ENCODE measurements at regions not wholly inside any gene's neighbourhood (a gene's known extent, or its start where the extent isn't known, plus 50 kb on each side); places are given as distances from the start of the nearest gene placed in this dataset.

DNA sequence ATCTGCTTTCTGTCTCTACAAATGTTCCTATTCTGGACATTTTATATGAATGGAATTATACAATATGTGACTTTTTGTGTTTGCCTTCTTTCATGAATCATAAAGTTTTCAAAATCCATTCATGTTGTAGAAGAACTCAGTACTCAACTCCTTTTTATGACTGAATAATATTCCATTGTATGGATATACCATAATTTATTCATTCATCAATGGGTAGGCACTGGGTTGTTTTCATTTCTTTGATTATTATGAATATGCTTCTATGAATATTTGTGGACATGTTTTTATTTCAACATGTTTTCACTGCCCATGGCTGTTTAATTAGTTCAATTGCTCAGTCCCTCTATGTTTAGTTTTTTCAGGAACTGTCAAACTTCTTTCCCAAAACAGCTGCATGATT, 76.5 kb upstream of the GTSF1L start:
- no peak for DNase-seq (ENCODE audit: low read depth)

- no peak for DNase-seq (ENCODE audit: low read depth)
Observed at GRCh38 chr20:43800186-43800585, 73.4 kb upstream of the GTSF1L start.

DNA sequence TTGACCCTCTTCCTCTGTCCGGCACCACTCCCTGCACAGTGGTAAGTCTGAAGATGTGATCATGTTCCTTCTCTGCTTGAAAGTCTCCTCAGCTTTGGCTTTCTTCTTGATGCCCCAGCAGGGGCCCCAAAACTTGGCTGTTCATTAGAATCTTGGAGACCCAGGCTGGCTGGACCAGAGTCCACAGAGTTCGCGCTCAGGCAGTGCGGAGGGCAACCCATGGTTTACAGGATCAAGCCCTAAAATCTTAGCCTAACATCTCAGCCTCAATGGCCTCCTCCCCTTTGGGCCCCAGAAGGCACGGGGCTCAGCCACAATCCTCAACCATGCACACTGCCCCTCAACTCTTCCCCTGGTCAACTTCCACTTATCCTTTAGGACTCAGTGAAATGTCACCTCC, 72.9 kb upstream of the GTSF1L start:
- no peak for DNase-seq (ENCODE audit: low read depth)

GRCh38 chr20:43799150-43799711, 72.4 kb upstream of the GTSF1L start:
- DNase-seq (ENCODE audit: low read depth) = no peak

GRCh38 chr20:43798291-43799149, 71.7 kb upstream of the GTSF1L start:
- no peak for DNase-seq (ENCODE audit: low read depth)

DNA sequence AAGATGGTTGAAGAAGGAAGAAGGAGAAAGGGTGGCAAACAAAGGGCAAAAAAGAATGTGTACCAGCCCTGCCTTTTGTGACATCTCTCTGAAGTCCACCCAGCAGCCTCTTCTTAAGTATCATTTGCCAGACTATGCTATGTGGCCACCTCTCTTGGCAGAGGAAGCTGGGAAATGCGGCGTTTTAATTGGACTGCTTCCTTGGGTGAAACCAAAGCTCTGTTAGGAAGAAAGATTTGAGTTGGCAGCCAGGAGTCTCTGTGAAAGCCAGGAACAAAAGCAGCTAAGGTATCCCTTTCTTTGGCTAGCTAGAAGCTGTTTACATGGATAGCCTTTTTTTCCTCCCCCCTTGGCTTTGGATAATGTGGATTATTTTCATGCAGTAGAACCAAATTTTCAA, 67.5 kb upstream of the GTSF1L start:
- DNase-seq (ENCODE audit: low read depth) = no peak

DNA sequence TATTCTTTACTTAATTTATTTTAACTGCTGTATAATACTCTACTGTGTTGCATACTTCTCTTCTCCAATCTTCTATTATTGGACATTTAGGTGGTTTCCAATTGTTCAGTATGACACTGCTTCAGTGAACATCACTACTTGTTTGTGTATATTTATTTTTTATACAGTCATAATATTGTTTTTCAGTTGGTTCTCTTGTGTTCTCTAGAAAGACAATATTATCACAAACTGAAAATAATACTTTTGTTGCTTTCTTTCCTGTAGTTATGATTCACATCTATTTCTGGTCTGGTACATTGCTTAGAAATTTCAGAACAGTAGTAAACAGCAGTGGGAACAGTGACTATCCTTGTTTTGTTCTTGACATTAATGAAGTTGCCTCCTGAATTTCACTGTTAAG, 62.8 kb upstream of the GTSF1L start:
- DNase-seq (ENCODE audit: low read depth) = no peak

- DNase-seq (ENCODE audit: low read depth) = no peak
Observed at GRCh38 chr20:43787937-43788336, 61.1 kb upstream of the GTSF1L start.

- DNase-seq (ENCODE audit: low read depth) = no peak
Observed at GRCh38 chr20:43786885-43787284, 60.1 kb upstream of the GTSF1L start.

DNA sequence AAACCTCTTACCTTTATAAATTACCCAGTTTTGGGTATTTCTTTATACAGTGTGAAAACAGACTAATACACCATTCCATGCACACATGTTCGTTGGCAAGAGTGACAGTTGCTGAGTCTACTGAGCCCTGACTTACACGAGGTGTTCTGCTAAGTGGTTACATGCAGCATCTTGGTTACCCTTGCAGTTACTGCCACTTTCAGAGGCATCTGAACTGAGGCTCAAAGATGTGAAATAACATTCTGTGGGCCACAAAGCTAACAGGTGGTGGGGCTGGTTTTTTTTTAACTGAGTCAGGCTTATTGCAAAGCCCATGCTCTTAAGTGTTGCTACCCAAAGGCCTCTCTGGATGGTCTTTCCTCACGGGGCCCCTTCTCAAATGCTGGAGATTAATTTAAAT, 54.4 kb upstream of the GTSF1L start:
- no peak for DNase-seq (ENCODE audit: low read depth)

DNA sequence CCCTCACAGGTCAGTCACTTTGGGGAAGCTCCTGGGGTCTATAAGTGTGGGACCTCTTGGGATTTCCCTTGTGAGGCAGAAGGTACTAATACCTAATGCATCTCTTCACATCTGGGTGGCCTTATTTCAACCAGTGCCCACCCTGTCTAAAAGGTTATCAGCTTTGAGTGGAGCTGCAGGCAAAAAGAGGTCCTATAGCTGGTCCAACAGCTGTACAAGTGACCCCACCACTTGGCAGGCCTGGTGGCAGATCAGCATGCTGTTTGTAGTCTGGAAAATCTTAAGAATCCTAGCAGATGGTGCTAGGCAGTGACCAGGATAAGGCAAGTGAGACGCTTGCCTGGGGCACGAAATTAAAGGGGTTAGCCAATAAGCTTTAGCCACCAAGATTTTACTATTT, 51.6 kb upstream of the GTSF1L start:
- DNase-seq (ENCODE audit: low read depth) = no peak

DNA sequence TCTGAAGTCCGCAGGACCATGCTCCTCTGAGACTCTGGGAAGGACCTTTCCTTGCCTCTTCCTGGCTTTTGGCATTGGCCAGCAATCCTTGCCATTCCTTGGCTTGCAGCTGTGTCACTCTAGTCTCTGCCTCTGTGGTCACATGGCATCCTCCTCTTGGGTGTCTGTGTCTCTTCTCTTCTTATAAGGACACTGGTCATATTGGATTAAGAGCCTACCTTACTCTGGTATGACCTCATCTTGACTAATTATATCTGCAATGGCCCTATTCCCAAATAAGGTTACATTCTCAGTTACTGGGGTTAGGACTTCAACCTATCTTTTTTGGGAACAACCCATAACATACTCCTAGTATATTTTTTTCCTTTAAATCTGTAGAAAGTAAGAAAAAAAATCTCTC, 49.9 kb upstream of the GTSF1L start:
- DNase-seq (ENCODE audit: low read depth) = no peak

Measured in stimulated activated CD8-positive, alpha-beta memory T cell treated with anti-CD3 and anti-CD28 coated beads, Interleukin-4, amount 100 ng/mL, for 24 hours (primary cell).